DOHH2 (cell line): ENCODE measurements at regions not wholly inside any gene's neighbourhood (a gene's known extent, or its start where the extent isn't known, plus 50 kb on each side); places are given as distances from the start of the nearest gene placed in this dataset.

Experiments
- H3F3A ChIP-seq: fragments of 200-600 bp; sonication (generic), shearing (Covaris generic); 2 replicates; pipeline ENCODE4 v1.6.0; 2016; ENCODE audit warnings: antibody characterized with exemption, mild to moderate bottlenecking; ENCODE audit not compliant: control insufficient read depth, insufficient read depth
- H3K27ac ChIP-seq: fragments of 200-600 bp; sonication (generic); 2 replicates; pipeline ENCODE4 v1.5.1; 2014; ENCODE audit warnings: low read depth, mild to moderate bottlenecking, low read length, moderate library complexity
- H3K27me3 ChIP-seq: fragments of 200-600 bp; sonication (generic); 2 replicates; pipeline ENCODE4 v1.6.1; 2014; ENCODE audit warnings: mild to moderate bottlenecking, low read length, mixed read lengths; ENCODE audit not compliant: control insufficient read depth
- H3K36me3 ChIP-seq: fragments of 200-600 bp; sonication (generic); 2 replicates; pipeline ENCODE4 v1.6.1; 2014; ENCODE audit warnings: mild to moderate bottlenecking, low read length, moderate library complexity, mixed read lengths; ENCODE audit not compliant: control insufficient read depth
- H3K4me1 ChIP-seq: fragments of 200-600 bp; sonication (generic); 2 replicates; pipeline ENCODE4 v1.6.1; 2014; ENCODE audit warnings: mild to moderate bottlenecking, low read length, mixed read lengths; ENCODE audit not compliant: control insufficient read depth
- H3K4me2 ChIP-seq: fragments of 200-600 bp; sonication (generic); 2 replicates; pipeline ENCODE4 v1.6.0; 2014; ENCODE audit warnings: mild to moderate bottlenecking, low read length, moderate library complexity
- H3K4me3 ChIP-seq: fragments of 200-600 bp; sonication (generic); 2 replicates; pipeline ENCODE4 v1.5.1; 2014; ENCODE audit warnings: mild to moderate bottlenecking, low read length, mixed read lengths
- H3K79me2 ChIP-seq: fragments of 200-600 bp; sonication (generic); 2 replicates; pipeline ENCODE4 v1.6.1; 2014; ENCODE audit warnings: mild to moderate bottlenecking, low read length, mixed read lengths; ENCODE audit not compliant: control insufficient read depth
- H3K9me2 ChIP-seq: fragments of 200-600 bp; sonication (generic); replicated peaks from 2 replicates; pipeline ENCODE4 v1.6.1; 2014; ENCODE audit warnings: mild to moderate bottlenecking, low read length, mixed read lengths; ENCODE audit not compliant: control insufficient read depth
- H3K9me3 ChIP-seq: fragments of 200-600 bp; sonication (generic); 2 replicates; pipeline ENCODE4 v1.6.1; 2014; ENCODE audit warnings: antibody characterized with exemption, low read length, mixed read lengths; ENCODE audit not compliant: control insufficient read depth, insufficient read depth
- H4K20me1 ChIP-seq: fragments of 200-600 bp; sonication (generic); 2 replicates; pipeline ENCODE4 v1.6.0; 2014; ENCODE audit warnings: low read depth, mild to moderate bottlenecking, antibody characterized with exemption, low read length, moderate library complexity; ENCODE audit not compliant: control insufficient read depth, insufficient read depth
- EZH2phosphoT487 ChIP-seq: fragments of 200-600 bp; sonication (generic); IDR thresholded peaks from 2 replicates; pipeline ENCODE4 v1.6.1; 2017; ENCODE audit warnings: borderline replicate concordance, mild to moderate bottlenecking, antibody characterized with exemption, low read length, moderate library complexity, mixed read lengths
- TF ChIP-seq, protein P1 (sequence below): fragments of 200-600 bp; sonication (generic); IDR thresholded peaks from one replicate; pipeline ENCODE4 v1.5.1; 2014; ENCODE audit warnings: antibody characterized with exemption, mild to moderate bottlenecking, low read depth, low read length; ENCODE audit not compliant: poor library complexity, severe bottlenecking

DNA sequence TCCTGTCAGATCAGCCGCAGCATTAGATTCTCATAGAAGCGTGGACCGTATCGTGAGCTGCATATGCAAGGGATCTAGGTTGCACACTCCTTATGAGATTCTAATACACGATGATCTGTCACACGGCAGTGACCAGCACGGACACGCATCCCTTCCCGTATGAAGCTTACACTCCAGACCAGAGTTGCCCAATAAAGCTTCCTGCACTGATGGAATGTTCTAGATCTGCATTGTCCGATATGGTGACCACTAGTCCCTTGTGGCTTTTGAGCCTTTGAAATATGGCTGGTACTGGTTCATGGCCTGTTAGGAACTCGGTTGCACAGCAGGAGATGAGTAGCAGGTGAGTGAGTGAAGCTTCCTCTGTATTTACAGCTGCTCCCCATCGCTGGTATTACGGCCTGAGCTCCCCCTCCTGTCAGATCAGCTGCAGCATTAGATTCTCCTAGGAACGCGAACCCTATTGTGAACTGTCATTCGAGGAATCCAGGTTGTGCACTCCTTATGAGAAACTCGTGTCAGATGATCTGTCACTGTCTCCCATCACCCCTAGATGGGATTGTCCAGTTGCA lies 49.8 kb upstream of the ZCCHC14 start:
- Histone ChIP-seq H3K79me2 (no peaks in the 10 kb centered on the region), H3F3A (no peaks in the 10 kb centered on the region), H3K4me2 (no peak overlapping the region), H3K9me2 (no peaks in the 10 kb centered on the region), H3K36me3 (no peaks in the 10 kb centered on the region), H4K20me1 (no peaks in the 10 kb centered on the region), H3K27me3 (peaks cover 6% of the 10 kb centered on the region; the same call in 1 of the 2 replicates), H3K4me1 (no peaks in the 10 kb centered on the region), H3K4me3 (no peak overlapping the region), H3K27ac (no peak overlapping the region), H3K9me3 (no peaks in the 10 kb centered on the region)
- no peak for TF ChIP-seq EZH2phosphoT487
- TF ChIP-seq, protein P1, sequence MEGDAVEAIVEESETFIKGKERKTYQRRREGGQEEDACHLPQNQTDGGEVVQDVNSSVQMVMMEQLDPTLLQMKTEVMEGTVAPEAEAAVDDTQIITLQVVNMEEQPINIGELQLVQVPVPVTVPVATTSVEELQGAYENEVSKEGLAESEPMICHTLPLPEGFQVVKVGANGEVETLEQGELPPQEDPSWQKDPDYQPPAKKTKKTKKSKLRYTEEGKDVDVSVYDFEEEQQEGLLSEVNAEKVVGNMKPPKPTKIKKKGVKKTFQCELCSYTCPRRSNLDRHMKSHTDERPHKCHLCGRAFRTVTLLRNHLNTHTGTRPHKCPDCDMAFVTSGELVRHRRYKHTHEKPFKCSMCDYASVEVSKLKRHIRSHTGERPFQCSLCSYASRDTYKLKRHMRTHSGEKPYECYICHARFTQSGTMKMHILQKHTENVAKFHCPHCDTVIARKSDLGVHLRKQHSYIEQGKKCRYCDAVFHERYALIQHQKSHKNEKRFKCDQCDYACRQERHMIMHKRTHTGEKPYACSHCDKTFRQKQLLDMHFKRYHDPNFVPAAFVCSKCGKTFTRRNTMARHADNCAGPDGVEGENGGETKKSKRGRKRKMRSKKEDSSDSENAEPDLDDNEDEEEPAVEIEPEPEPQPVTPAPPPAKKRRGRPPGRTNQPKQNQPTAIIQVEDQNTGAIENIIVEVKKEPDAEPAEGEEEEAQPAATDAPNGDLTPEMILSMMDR = no peak
